H9 (cell line): ENCODE measurements at regions not wholly inside any gene's neighbourhood (a gene's known extent, or its start where the extent isn't known, plus 50 kb on each side); places are given as distances from the start of the nearest gene placed in this dataset.

Experiments used
- DNase-seq: peaks from one replicate; pipeline ENCODE4 v3.0.0-alpha.2; 2017
- H2AFZ ChIP-seq: one replicate; pipeline ENCODE4 v1.6.1; 2013; ENCODE audit warnings: mild to moderate bottlenecking, low read length, control low read depth, moderate library complexity
- H2AK5ac ChIP-seq: 2 replicates; pipeline ENCODE4 v1.6.1; 2013; ENCODE audit warnings: low read length, control low read depth, mixed read lengths; ENCODE audit not compliant: insufficient read length
- H2BK120ac ChIP-seq: one replicate; pipeline ENCODE4 v1.6.1; 2013; ENCODE audit warnings: low read depth, mild to moderate bottlenecking, low read length, control low read depth, inconsistent platforms; ENCODE audit not compliant: poor library complexity, severe bottlenecking
- H2BK12ac ChIP-seq: 2 replicates; pipeline ENCODE4 v1.6.1; 2013; ENCODE audit warnings: low read length, control low read depth, mixed read lengths, low read depth; ENCODE audit not compliant: insufficient read length
- H2BK15ac ChIP-seq: 2 replicates; pipeline ENCODE4 v1.6.1; 2013; ENCODE audit warnings: low read depth, low read length, control low read depth
- H2BK20ac ChIP-seq: one replicate; pipeline ENCODE4 v1.6.1; 2013; ENCODE audit warnings: low read depth, mild to moderate bottlenecking, low read length, control low read depth, inconsistent platforms; ENCODE audit not compliant: poor library complexity, severe bottlenecking
- H2BK5ac ChIP-seq: 2 replicates; pipeline ENCODE4 v1.6.1; 2013; ENCODE audit warnings: low read length, control low read depth, mixed read lengths; ENCODE audit not compliant: insufficient read length
- H3K14ac ChIP-seq: 2 replicates; pipeline ENCODE4 v1.6.1; 2013; ENCODE audit warnings: low read length, control low read depth; ENCODE audit not compliant: insufficient read depth
- H3K18ac ChIP-seq: 2 replicates; pipeline ENCODE4 v1.6.1; 2013; ENCODE audit warnings: low read depth, mild to moderate bottlenecking, mixed read lengths, low read length, control low read depth; ENCODE audit not compliant: insufficient read length
- H3K23ac ChIP-seq: 2 replicates; pipeline ENCODE4 v1.6.1; 2013; ENCODE audit warnings: low read length, control low read depth, mixed read lengths, low read depth; ENCODE audit not compliant: insufficient read length
- H3K23me2 ChIP-seq: 2 replicates; pipeline ENCODE4 v1.6.1; 2013; ENCODE audit warnings: low read depth, mild to moderate bottlenecking, mixed read lengths, low read length, control low read depth; ENCODE audit not compliant: insufficient read length, poor library complexity, severe bottlenecking
- H3K27ac ChIP-seq: 2 replicates; pipeline ENCODE4 v1.5.1; 2013; ENCODE audit warnings: low read length, control low read depth, mixed read lengths, low read depth; ENCODE audit not compliant: insufficient read length
- H3K27me3 ChIP-seq: 2 replicates; pipeline ENCODE4 v1.6.1; 2013; ENCODE audit warnings: low read length, control low read depth, inconsistent platforms; ENCODE audit not compliant: insufficient read depth
- H3K4ac ChIP-seq: 2 replicates; pipeline ENCODE4 v1.6.1; 2013; ENCODE audit warnings: low read depth, mild to moderate bottlenecking, control low read depth, inconsistent platforms, low read length, moderate library complexity
- H3K4me1 ChIP-seq: 2 replicates; pipeline ENCODE4 v1.6.1; 2013; ENCODE audit warnings: low read length, control low read depth, inconsistent platforms; ENCODE audit not compliant: insufficient read depth
- H3K4me2 ChIP-seq: 2 replicates; pipeline ENCODE4 v1.6.1; 2013; ENCODE audit warnings: low read length, control low read depth, mixed read lengths; ENCODE audit not compliant: insufficient read length, insufficient read depth
- H3K56ac ChIP-seq: 2 replicates; pipeline ENCODE4 v1.6.1; 2013; ENCODE audit warnings: low read depth, mild to moderate bottlenecking, mixed read lengths, low read length, control low read depth; ENCODE audit not compliant: insufficient read length
- H3K79me1 ChIP-seq: 2 replicates; pipeline ENCODE4 v1.6.1; 2013; ENCODE audit warnings: low read depth, mild to moderate bottlenecking, moderate library complexity, low read length, control low read depth, inconsistent platforms; ENCODE audit not compliant: insufficient read depth, poor library complexity, severe bottlenecking
- H3K79me2 ChIP-seq: 2 replicates; pipeline ENCODE4 v1.6.1; 2013; ENCODE audit warnings: low read length, control low read depth, inconsistent platforms; ENCODE audit not compliant: insufficient read depth
- H3K9ac ChIP-seq: 2 replicates; pipeline ENCODE4 v1.6.1; 2013; ENCODE audit warnings: low read length, control low read depth, mixed read lengths; ENCODE audit not compliant: insufficient read length; ENCODE audit errors: extremely low read depth
- H3K9me3 ChIP-seq: one replicate; pipeline ENCODE4 v1.6.1; 2013; ENCODE audit warnings: low read depth, low read length, inconsistent platforms; ENCODE audit not compliant: control insufficient read depth
- H3T11ph ChIP-seq: one replicate; pipeline ENCODE4 v1.6.1; 2013; ENCODE audit warnings: mild to moderate bottlenecking, low read length, control low read depth, inconsistent platforms
- H4K20me1 ChIP-seq: one replicate; pipeline ENCODE4 v1.6.1; 2013; ENCODE audit not compliant: control insufficient read depth, insufficient read length, insufficient read depth
- H4K5ac ChIP-seq: 2 replicates; pipeline ENCODE4 v1.6.1; 2013; ENCODE audit warnings: low read depth, mild to moderate bottlenecking, mixed read lengths, low read length, control low read depth; ENCODE audit not compliant: insufficient read length
- H4K8ac ChIP-seq: replicated peaks from 2 replicates; pipeline ENCODE4 v1.6.1; 2013; ENCODE audit warnings: low read length, control low read depth, mixed read lengths, low read depth; ENCODE audit not compliant: insufficient read length
- H4K91ac ChIP-seq: 2 replicates; pipeline ENCODE4 v1.6.1; 2013; ENCODE audit warnings: low read depth, mild to moderate bottlenecking, moderate library complexity, mixed read lengths, low read length, control low read depth; ENCODE audit not compliant: insufficient read length
- H3K27ac Mint-ChIP-seq, 3 experiments: 2 replicates in 2 of 3; 3 replicates in 1 of 3; pipeline ENCODE4 v1.8.0; 2020 to 2021; ENCODE audit warnings: mixed read lengths in 3 of 3, mild to moderate bottlenecking in 1 of 3, moderate library complexity in 1 of 3
- H3K27me3 Mint-ChIP-seq: 2 replicates; pipeline ENCODE4 v1.8.0; 2021; ENCODE audit warnings: low read depth, mild to moderate bottlenecking, moderate library complexity, mixed read lengths
- H3K36me3 Mint-ChIP-seq, 3 experiments: 2 replicates in 2 of 3; 3 replicates in 1 of 3; pipeline ENCODE4 v1.8.0; 2020 to 2021; ENCODE audit warnings: low read depth in 3 of 3, mixed read lengths in 3 of 3; ENCODE audit not compliant: insufficient read depth in 1 of 3
- H3K4me1 Mint-ChIP-seq, 2 experiments: 2 replicates each; pipeline ENCODE4 v1.8.0; 2020; ENCODE audit warnings: mixed read lengths in 2 of 2
- H3K4me3 Mint-ChIP-seq, 2 experiments: 2 replicates in 1 of 2; 3 replicates in 1 of 2; pipeline ENCODE4 v1.8.0; 2020 to 2021; ENCODE audit warnings: mild to moderate bottlenecking in 2 of 2, mixed read lengths in 2 of 2, moderate library complexity in 1 of 2
- H3K9me3 Mint-ChIP-seq, 2 experiments: 2 replicates in 1 of 2; 3 replicates in 1 of 2; pipeline ENCODE4 v1.8.0; 2020; ENCODE audit warnings: mild to moderate bottlenecking in 2 of 2, mixed read lengths in 2 of 2, moderate library complexity in 1 of 2
- CTCF ChIP-seq: fragments of 200-600 bp; sonication (generic); conservative IDR thresholded peaks from 3 replicates; pipeline ENCODE4 v1.8.0; 2021; ENCODE audit warnings: antibody characterized with exemption, mild to moderate bottlenecking
- whole genome bisulfite sequencing: extraction: QIAGEN DNeasy Blood & Tissue Kit; methylation state at CpG from one replicate; pipeline ENCODE4 v1.1.7; 2013; ENCODE audit warnings: missing lambda C conversion rate, low lambda C conversion rate, mixed read lengths; ENCODE audit not compliant: insufficient read length; ENCODE audit errors: extremely low coverage; 5-methylcytosine and 5-hydroxymethylcytosine counted together

- Histone ChIP-seq H2AK5ac (no peak overlapping the region), H3K27me3 (no peaks in the 10 kb centered on the region), H3K4me1 (peaks cover 13% of the 10 kb centered on the region; the same call in 1 of the 2 replicates), H4K5ac (no peak overlapping the region), H2BK5ac (no peak overlapping the region), H3K79me1 (no peaks in the 10 kb centered on the region), H3K56ac (no peak overlapping the region), H4K8ac (no peak overlapping the region), H3K9me3 (no peaks in the 10 kb centered on the region), H2BK20ac (no peak overlapping the region), H3K4me2 (no peak overlapping the region), H3K23me2 (no peaks in the 10 kb centered on the region), H4K20me1 (no peaks in the 10 kb centered on the region), H3K23ac (no peak overlapping the region), H3K27ac (no peak overlapping the region), H3K4ac (no peak overlapping the region), H3K9ac (no peak overlapping the region), H3K18ac (no peak overlapping the region), H3K79me2 (no peaks in the 10 kb centered on the region), H2BK12ac (no peak overlapping the region), H3T11ph (no peak overlapping the region), H2BK15ac (no peak overlapping the region), H4K91ac (no peak overlapping the region), H3K14ac (peak overlapping the region; percentile 57; the same call in 1 of the 2 replicates), H2AFZ (no peak overlapping the region), H2BK120ac (no peak overlapping the region)
- H3K9me3 Mint-ChIP-seq: no peaks in the 10 kb centered on the region
- no peak for TF ChIP-seq CTCF
- no peak overlapping the region for H3K4me3 Mint-ChIP-seq
- no peak for DNase-seq
- no CpG with 5 or more reads among the region's 1 CpG for WGBS
- H3K27ac Mint-ChIP-seq: no peak overlapping the region
- peaks cover 18% of the 10 kb centered on the region for H3K27me3 Mint-ChIP-seq
- H3K4me1 Mint-ChIP-seq: peaks cover 39 to 43% of the 10 kb centered on the region in 2 experiments
- H3K36me3 Mint-ChIP-seq: 0 out of 7 replicates have a peak, but pooled peaks cover 0 to 3% (median 0%) of the 10 kb centered on the region in 3 experiments
These were observed 333.9 kb upstream of the ATP10A start for GRCh38 chr15:26197060-26197459.
